ENCODE measurements at regions not wholly inside any gene's neighbourhood (a gene's known extent, or its start where the extent isn't known, plus 50 kb on each side); places are given as distances from the start of the nearest gene placed in this dataset.

DNA sequence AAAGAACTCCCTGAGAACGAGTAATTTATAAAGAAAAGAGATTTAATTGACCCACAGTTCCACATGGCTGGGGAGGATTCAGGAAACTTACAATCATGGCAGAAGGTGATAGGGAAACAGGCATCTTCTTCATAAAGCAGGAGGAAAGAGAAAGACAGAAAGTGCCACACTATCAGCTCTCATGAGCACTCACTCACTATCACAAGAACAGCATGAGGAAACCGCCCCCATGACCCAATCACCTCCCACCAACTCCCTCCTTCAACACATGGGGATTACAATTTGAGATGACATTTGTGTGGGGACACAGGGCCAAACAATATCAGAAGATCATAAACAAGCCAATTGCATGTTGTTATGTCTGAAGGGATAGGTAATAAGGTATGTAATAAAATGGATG, 935.9 kb upstream of the COX7C start:
- TF ChIP-seq, protein P1, sequence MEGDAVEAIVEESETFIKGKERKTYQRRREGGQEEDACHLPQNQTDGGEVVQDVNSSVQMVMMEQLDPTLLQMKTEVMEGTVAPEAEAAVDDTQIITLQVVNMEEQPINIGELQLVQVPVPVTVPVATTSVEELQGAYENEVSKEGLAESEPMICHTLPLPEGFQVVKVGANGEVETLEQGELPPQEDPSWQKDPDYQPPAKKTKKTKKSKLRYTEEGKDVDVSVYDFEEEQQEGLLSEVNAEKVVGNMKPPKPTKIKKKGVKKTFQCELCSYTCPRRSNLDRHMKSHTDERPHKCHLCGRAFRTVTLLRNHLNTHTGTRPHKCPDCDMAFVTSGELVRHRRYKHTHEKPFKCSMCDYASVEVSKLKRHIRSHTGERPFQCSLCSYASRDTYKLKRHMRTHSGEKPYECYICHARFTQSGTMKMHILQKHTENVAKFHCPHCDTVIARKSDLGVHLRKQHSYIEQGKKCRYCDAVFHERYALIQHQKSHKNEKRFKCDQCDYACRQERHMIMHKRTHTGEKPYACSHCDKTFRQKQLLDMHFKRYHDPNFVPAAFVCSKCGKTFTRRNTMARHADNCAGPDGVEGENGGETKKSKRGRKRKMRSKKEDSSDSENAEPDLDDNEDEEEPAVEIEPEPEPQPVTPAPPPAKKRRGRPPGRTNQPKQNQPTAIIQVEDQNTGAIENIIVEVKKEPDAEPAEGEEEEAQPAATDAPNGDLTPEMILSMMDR (IDR thresholded peaks at IDR 0.05), result no peak
- TF ChIP-seq POLR2A (IDR thresholded peaks at IDR 0.05), result no peak
